GM21360 (cell line): ENCODE measurements at regions not wholly inside any gene's neighbourhood (a gene's known extent, or its start where the extent isn't known, plus 50 kb on each side); places are given as distances from the start of the nearest gene placed in this dataset.
"Not testable (repeated sequence)": the region's sequence is repeated elsewhere in the genome, so short reads cannot be mapped to it uniquely, and the experiment has no call there.

Experiments used
- ATAC-seq: cut with Tn5 transposase; IDR thresholded peaks from one replicate; pipeline ENCODE4 v1.9.1; 2021; ENCODE audit warnings: mild to moderate bottlenecking, moderate library complexity; ENCODE audit not compliant: unreplicated experiment

DNA sequence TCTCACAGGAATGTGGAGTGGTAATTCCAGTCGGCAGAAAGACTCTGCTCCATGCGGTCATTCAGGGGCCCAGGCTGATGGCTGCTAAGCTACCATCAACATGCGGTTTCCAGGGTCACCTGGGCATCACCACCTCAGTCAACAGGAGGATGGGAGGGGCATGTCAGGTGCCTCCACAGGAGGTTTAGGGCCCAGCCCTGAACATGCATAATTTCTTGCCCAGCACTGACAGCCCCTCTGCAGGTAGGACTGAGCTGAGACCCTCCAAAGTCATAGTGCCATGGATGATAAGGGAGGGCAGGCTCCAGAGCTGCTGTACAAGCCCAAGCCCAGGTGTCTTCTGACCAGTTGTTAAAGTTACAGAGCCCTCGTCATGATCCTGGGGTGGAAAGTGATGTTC lies 244.0 kb upstream of the SFSWAP start:
- ATAC-seq = no peak

DNA sequence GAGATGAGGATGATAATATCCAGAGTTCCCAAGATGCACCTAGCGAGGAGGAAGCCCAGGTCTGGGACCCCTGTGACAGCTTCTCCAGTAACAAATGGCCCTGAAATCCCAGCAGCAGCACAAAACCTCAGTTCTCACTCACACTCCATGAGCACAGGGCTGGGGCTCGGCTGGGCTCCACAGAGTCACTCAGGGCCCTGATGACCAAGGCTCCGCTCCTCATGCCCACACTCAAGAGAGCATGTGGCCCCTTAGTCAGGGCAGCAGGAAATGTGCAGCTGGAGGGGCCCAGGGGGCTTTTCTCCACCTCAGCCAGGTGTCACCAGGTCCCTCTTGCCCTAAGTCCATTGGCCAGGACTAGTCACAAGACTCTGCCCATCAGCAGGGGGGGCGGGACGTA lies 242.7 kb upstream of the SFSWAP start:
- no peak for ATAC-seq

DNA sequence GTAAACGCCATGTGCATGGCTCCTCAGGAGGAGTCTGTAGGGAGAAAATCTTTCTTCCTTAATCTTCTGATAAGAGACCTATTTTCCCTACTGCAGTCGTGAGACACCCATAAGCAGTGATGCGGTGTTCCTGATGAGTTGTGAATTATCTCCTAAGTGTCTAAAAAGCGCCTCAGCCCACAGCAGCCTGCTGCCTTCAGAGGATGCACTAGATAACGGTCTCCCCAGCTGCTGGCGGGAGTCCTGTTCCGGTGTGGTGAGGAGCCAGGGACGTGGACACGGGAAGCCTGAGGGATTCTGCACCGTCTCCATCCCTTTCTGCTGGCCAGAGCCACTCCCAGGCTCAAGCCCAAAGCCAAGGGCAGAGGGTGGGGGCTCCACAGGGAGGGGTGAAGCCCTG lies 240.9 kb upstream of the SFSWAP start:
- ATAC-seq = not testable (repeated sequence)

DNA sequence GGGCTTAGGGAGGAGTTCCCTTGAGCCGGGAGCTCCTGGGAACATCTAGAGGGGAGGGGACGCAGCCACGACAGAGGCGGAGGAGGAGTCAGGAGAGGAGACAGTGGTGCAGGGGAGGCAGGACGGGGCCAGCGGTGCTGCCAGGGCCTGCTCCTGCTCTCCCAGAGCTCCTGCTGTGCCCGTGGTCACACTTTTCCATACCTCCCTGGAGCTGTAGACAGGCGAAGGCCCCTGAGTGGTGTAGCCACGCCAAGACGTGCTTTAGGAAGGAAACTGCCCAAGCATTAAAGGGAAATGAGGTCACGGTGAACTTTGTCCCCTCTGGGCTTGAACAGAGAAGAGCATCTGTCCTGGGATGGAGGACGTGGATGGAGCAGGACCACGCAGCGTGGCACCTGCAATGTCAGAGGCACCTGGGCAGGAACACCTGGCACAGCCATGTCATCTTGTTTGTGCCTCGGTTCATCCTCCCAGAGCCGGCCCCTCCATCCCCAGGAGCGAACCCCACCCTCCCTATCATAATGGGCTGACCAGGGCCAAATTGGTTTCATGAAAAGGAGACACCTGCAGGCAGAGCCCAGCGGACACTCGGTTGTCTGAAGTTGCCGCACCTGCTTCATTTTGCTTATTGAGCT lies 239.5 kb upstream of the SFSWAP start:
- ATAC-seq = no peak

DNA sequence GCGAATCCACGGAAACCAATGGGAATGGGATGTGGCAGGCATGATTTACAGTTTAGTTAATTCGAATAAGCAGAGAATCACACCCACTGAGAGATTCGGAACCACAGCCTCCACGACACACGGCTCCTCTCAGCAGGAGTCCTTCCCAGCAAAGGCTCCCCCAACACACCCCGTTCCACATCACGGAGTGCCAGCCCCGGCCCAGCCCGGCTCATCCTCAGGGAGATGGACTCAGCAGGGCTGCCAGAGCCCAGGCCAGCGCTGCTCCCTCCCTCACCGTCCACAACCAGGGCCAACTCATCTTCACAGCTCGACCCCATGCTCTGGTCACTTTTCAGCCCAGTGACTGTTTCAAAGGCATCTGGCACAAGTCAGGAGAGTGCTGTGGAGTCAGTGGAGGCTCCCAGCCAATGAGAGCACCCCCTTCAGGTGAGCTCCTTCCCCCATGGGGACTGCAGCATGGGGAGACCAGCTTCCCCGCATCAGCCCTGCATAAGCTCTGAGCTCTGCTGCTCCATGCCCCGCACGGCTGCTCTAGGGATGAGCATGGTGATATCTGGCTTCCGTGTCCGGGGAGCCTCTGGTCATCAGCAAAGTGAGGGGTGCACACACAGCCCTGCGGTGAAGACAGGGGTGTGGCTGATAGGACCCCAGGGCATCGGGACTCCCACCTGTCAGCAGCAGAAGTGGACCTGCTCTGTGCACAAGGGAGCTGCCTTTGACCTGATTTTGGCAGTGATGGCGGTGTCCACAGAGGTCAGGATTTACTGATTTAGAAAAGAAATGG lies 238.8 kb upstream of the SFSWAP start:
- ATAC-seq = no peak

DNA sequence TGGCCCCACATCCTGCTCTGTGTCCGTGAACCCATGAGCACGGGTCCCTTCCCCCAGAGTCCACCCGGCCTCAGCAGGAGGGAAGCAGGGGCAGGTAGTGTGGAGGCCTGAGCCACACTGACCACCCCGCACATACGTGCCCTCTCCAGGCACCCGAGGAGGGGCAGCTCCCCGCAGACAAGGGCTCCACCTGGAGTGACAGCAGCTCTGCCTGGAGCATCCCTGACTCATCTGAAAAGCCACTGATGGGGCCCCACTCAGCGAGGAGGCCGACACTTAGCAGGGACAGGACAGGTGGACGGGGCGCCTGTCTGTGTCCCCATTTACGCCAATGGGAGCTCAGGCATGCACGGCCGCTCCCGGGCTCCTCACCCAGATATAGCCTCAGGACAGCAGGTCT lies 237.6 kb upstream of the SFSWAP start:
- ATAC-seq = no peak

DNA sequence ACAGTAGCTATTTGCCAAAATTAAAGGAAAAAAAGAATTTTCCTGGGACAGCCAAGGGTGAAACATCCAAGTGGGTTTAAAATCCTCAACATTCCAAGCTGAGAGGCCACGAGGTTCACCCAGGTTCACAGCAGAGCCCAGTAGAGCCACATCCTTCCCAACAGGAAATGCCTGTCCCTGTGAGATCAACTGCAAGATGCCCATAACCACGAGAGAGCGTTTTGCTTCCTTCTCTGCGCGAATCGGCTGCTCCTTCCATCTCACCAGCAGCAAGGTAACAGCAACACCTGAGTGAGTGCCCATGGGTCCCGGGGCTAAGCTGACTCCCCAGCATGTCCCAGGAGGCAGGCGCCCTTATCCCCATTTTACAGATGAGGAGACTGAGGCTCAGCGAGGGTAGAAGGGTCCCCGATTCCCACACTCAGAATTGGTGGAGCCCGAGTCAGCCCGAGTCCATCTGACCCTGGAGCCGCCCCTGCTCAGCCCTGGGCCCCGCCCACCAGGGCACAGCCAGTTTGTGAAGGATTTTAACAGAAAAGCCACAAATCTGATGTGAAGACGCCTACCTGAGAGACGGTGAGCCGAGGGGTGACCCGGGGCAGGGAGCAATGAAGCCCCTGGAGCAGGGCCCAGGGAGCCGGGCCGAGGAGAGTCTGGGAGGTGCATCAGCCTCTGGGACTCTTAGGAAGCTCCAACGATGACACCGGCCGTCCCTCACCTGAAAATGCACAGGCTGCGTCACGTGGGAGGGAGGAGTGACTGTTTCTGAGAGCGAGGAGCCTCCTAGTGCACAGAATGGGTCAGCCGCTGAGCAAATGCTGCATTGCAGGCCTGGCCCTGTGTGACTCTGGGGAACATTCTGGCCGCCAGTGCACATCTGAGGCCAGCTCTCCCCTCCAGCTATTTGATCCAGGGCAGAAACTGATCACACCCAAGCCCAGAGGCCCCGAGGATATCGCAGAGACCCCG lies 236.9 kb upstream of the SFSWAP start:
- no peak for ATAC-seq

DNA sequence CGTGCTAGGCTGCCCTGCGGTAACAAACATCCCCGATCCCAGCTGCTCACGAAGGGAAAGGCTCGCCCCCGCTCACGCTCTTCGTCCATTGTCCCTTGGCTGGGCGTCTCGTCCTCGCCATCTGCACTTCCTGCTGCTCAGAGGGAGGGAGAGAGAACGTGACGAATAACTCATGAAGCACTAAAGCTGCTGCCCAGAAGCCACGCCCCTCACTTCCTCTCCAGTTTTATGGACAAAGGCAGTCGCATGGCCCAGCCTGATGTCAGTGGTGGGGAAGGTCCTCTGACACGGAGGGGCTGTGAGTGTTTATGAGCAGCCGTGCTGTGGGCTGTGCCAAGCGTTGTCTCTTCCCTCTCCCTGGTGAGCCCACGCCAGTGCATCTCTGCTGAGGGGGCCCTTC lies 235.9 kb upstream of the SFSWAP start:
- ATAC-seq = not testable (repeated sequence)

DNA sequence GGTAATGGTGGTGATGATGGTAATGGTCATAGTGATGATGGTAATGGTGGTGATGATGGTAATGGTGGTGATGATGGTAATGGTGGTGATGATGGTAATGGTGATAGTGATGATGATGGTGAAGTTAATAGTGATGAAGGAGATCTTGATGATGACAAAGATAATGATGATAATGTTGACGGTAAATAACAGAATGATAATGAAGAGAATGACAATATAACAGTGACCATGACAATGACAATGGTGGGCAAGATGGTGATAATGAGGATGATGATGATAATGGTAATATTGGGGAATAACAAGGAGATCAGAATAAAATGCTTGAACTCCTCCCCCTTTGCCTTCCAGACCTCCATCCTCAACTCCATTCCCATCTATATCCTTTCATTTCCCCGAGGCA lies 233.3 kb upstream of the SFSWAP start:
- ATAC-seq = no peak

DNA sequence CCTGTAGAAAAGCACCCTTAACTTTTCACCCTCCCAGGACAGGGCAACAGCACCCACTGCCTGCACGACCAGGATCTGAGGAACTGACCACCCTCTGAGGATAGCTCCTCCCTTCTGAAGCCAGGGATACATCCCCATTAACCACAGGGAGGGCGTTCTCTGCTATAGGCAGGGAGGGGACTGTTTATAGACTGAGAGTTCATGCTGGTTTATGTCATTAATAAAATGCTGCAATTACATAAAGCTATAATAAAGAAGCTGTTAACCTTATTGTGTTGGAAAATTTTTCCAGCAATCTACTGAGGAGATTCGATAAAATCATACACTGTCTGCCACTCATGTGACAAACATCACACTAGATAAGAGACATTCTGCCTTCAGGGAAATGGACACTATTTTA lies 232.4 kb upstream of the SFSWAP start:
- ATAC-seq = no peak

DNA sequence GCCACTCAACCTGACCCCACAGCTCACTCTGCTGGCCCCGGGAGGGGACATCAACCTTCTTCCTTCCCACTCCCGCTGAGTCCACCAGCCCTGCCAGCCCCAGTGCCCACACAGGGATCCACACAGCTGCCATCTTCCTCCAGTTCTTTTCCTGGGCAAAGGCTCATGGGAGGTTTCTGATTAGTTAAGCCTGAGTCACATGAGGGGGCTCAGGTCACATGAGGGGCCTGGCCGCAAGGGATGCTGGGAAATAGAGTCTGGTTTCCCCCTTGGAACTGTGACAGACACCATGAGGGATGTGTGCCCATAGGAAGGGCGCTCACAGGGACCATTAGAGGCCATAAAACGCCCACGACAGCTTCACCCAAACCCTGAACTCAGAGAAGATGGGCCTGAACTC lies 228.7 kb upstream of the SFSWAP start:
- no peak for ATAC-seq

DNA sequence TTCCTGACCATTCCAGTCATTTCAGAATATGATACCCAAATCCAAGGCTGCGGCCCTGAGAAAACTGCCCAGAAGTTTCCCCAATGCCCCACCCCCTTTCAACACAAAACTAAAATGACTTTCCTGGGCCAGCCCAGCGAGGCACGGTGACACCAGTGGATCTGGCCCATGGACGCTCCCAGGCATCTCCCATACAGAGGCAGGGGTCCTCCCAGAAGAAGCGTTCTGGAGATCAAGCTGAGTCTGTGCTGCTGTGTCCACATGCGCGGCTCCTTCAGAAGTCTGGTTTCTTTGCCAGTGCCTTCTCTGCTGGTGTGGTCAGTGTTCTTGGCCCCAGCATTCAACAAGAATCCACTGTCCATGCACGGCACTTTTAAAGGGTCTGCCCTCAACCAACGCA lies 228.2 kb upstream of the SFSWAP start:
- ATAC-seq = no peak

DNA sequence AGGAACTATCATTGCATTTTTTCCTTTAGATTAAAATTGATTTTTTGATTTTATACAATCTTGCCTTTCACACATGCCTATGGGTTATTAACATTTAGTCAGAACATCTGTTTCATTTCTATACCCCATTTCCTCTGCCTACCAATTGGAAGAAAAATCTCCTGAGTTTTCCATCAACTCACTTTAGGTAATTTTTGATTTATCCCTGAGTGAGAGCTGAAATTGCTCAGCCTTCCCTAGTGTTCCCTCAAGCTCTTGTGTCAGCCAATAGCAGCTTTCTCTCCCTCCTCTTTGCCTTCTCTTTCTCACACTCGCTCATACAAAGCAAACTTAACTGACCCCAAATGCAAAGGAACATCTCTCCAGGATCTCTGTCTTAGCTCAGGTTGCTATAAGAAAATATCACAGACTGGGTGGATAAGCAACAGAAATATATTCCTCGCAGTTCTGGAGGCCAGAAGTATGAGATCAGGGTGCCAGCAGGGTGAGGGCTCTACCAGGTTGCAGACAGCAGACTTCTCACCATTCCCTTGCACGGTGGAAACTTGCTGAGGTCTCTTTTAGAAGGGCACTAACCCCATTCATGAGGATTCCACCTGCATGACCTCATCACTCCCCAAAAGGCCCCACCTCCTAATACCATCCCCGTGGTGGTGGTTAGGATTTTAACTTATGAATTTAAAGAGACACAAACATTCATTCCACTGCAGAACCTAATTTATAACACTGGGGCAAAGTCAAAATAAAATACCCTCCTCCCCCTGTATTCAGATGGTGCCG lies 224.2 kb upstream of the SFSWAP start:
- ATAC-seq = no peak

DNA sequence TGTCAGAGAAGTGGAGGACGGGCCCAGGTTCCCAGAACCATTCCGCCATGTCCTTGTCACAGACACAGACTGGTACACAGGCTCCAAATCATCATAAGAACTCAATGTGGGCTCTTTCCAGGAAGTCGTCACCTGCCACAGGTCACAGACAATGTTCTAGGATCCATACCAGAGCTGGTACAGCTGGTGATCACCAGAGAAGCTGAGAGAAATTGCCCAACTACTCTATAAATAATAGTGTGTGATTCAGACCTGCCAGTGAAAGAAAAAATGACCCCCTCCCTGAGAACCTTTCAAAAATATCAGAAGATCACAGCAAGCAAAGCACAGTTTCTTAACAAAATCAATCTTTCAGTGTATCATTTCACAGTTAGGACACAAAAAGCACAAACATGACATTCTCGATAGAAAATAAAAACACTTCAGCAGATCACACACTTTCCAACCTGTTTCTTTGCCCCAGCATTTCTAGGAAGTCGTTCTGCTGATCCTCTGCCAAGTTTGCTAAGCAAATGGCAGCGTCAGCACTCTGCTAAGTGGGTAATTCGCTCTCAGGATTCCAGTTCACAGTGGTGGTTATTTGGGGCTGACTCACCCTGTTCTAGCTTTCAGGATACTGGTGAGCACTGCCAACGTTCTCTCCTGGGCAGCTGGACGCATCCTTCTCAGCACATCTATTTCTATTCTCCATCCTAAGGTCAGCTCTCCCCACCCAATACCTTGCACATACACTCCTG lies 223.3 kb upstream of the SFSWAP start:
- ATAC-seq = no peak

DNA sequence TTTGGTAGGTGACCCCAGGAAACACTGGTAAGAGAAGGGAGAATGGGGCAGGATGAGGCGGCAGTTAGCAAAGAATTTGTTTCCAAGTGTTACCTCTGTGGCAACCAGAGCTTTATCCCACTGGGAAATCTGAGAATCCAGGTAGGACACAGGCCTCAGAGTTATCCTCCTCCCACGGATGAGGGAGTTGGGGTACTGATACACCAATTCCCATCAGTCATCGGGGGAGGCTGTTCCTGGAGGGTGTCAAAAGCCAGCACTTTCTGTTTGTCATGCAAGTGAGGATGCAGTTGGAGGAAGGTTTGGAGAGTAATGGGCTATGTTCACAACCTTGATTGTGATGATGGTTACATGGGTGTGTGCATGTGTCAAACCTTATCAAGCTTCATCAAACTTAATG lies 221.2 kb upstream of the SFSWAP start:
- no peak for ATAC-seq

DNA sequence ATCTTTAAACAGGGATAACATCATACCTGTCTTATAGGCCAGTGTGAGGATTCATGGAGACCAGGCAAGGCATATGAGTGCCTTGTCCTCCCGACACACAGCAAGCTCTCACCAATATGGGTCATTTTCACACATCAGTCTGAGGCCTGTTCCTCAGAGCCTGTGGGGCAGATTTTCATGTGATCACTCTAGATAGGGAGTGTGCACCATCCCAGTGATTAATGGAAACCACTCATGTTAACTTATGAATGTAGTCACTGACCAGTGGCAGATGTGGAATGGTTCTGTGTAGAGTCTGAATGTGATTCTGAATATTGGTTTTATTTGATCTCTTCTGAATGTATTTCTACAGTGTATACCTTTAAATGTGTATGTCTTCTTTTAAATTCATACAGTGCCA lies 219.7 kb upstream of the SFSWAP start:
- no peak for ATAC-seq

DNA sequence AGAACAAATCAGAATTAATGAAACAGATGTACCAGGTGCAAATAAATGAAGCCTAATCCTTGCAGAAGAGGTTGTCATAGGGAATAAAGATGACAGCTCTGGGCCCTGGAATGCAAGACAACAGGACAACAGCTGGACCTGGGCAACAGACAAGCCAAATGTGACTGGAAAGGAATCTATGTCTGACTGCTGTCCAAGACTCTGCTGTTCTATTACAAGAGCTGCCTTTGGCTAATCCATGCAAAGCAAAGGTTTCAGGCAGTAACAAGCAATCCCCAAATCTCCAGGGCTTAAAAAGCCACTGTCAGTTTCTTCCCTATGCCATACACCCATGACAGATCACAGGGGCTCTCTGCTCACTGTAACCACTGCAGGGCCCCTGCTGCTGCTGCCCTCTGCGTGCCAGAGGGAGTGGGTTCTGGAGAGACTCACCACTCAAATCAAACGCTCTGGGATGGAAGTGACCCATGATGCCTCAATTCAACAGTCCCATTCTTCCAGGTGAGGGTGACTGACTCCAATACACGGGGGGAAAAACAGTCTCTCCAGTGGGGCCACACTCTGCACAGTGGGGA lies 218.9 kb upstream of the SFSWAP start:
- ATAC-seq = no peak

DNA sequence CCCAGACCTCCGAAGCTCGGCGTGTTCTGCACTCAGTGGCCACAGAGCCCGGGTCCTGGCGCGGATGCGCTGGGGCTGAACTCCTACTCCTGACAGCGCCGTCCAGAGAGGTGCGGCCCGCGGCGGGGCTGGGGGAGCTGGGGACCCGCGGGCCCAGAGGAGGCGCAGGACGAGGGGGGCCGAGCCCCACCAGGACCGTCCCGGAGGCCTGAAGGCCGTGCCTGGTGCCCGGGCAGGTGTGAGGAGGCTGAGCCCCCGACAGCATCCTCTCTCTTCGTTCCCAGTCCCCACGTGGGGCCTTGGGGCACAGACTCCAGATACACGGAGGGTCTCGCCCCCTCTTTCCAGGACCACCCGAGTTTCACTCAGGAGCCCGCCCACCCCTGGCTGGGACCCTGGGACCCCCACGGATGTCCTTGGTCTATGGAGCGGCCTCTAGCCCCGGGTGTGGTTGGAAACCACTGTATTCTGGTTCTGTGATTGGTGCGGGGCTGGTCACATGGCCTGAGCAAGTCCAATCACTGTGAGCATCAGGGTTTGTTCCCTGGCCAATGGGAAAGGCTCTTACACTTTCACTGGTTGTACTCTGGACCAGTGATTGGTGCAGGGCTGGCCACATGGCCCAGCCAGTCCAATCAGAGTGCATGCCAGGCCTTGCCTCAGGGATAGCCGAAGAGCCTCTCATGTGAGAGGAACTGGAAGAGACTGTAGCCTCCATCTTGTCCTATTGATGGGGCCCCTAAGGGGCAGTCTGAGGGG lies 217.6 kb upstream of the SFSWAP start:
- ATAC-seq = no peak

DNA sequence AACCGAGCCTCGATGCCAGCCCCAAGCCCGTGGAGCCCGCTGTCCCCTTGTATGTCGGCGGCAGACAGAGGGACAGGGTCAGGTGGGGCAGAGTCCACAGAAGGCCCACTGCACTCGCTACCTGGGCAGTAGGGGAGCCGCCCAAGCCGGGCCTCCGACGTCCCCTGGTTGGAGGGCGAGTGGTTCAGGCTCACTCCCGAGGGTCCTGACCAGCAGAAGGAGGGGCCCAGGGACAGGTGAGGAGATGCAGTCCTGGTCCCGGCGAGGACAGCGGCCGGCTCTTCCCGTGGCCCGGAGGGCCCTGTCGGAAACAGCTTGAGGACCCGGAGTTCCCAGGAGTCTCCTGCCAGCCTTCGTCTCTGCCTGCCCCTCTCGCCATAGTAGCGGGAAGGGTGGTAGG lies 216.7 kb upstream of the SFSWAP start:
- ATAC-seq = no peak
